GM21423 (cell line): ENCODE measurements at regions not wholly inside any gene's neighbourhood (a gene's known extent, or its start where the extent isn't known, plus 50 kb on each side); places are given as distances from the start of the nearest gene placed in this dataset.
"Not testable (repeated sequence)": the region's sequence is repeated elsewhere in the genome, so short reads cannot be mapped to it uniquely, and the experiment has no call there.

Experiments
- ATAC-seq: cut with Tn5 transposase; IDR thresholded peaks from one replicate; pipeline ENCODE4 v1.9.1; 2021; ENCODE audit warnings: mild to moderate bottlenecking, moderate library complexity; ENCODE audit not compliant: unreplicated experiment

GRCh38 chr12:74676955-74677354 is 139.3 kb downstream of the ATXN7L3B start:
- not testable (repeated sequence) for ATAC-seq

DNA sequence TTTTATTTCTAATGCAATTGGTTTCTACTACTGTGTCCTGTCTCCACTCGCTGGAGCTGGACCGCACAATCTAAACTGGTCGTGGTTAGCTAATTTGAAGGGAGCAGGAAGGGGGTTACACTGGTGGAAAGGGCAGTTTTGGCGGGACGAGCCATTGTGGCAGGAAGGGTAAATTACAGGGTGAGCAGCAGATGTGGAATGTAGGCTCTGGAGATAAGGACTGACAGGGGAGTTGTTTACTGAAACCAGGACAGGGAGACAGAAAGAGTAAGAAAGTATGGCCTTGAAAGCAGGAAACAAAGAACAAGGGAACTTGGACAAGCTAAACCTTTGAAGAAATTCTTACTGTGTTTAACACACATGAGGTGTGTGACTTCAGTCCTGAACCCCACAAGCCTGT is 147.8 kb downstream of the ATXN7L3B start:
- ATAC-seq: no peak

- no peak for ATAC-seq
These were observed 151.5 kb downstream of the ATXN7L3B start for GRCh38 chr12:74689071-74689655.

- ATAC-seq: no peak
These were observed 152.3 kb downstream of the ATXN7L3B start for GRCh38 chr12:74689929-74690328.

DNA sequence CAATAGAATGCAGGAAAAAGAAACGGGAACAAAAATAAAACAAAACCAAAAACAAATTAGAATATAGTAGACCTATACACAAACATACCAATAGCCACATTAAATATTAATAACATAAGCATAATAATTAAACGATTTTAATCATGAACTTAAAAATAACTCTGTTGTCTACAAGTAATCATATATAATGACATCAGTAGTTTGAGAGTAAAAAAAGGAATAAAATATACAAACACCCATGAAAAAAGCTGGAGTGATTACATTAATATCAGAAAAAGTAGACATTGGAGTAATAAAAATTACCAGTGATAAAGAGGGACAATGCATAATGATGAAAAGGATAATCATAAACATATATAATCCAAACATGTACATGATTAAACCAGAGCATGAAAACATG is 181.8 kb downstream of the ATXN7L3B start:
- ATAC-seq: no peak

DNA sequence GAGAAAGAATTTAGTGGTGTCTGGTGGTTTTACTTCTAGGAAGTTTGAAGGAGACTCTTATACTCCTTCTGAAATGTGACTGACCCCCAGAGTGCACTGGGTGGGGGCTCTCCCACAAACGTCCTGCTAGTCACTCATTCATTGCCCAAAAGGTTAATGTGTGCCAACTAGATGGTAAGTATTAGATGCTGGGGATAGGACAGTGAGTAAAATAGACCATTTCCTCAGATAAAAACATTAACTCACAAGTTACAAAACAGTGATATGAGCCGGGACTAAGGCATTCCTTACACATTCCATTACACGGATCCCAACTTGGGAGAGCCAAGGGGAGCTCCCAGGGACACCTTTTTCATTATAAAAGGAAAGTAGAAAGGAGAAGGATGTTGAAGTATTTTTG is 185.1 kb downstream of the ATXN7L3B start:
- ATAC-seq: peak; percentile 80

GRCh38 chr12:74725154-74725553 is 187.5 kb downstream of the ATXN7L3B start:
- ATAC-seq: no peak

GRCh38 chr12:74728006-74728405 is 190.4 kb downstream of the ATXN7L3B start:
- no peak for ATAC-seq

DNA sequence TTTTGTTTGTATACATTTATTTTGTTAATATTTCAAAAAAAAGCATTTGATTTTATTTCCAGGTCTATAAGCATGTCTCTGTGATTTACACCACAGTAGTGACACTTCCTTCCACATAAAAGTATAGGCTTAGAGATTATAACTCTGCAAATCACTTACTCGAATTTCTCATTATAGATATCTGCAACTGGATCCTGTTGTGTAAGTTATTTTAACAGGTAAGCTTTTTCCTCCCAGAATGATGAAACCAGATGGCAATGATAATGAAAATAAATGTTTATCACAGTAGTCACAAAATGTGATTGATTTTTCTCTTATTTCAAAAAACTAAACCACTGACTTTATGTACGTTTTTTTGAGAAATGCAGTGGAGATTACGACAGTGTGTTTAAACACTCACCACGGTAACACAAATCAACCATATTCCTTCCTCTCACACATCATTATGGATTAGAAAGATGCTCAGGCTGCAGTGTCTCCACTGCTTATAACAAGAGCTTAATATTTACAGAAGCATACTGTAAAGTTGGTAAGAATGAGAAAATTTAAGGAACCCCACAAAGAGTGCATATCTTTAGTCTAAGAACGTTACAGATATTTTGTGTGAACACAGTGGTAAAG is 194.6 kb downstream of the ATXN7L3B start:
- no peak for ATAC-seq

- ATAC-seq: peak; percentile 63
These were observed 195.2 kb downstream of the ATXN7L3B start for GRCh38 chr12:74732826-74733225.

DNA sequence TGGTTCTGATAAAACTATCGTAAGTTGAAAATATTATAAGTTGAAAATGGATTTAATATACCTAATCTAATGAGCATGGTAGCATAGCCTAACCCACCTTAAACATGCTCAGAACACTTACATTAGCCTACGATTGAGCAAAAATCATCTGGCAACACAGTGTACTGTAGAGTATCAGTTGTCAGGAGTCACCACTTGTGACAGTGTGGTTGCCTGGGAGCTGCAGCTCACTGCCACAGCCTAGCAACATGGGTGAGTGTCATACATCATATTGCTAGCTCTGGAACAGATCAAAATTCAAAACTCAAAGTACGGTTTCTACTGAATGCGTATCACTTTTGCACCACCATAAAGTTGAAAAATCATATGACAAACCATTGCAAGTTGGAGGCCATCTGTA is 203.5 kb downstream of the ATXN7L3B start:
- ATAC-seq: no peak

DNA sequence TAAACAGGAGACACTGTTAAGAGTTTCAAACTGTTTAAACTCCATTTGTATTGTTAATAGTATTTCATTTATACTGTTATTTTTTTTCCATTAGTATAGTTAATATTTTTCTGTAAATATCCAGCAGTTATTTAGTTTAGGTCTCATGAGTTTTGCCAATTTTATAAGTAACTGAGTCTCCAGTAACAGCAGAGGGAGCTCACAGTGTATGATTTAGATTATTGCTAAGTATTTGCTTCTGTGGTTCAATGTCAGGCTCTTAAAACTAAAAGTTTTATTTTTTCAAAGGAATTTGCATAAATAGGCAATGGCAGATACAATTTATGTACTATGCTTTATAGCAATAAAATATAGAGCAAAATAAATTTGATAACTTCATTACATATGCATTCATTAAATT is 209.7 kb downstream of the ATXN7L3B start:
- no peak for ATAC-seq

GRCh38 chr12:74751441-74751840 is 213.8 kb downstream of the ATXN7L3B start:
- ATAC-seq: no peak

GRCh38 chr12:74752215-74752614 is 214.6 kb downstream of the ATXN7L3B start:
- ATAC-seq: no peak

- ATAC-seq: no peak
These were observed 232.9 kb downstream of the ATXN7L3B start for GRCh38 chr12:74770552-74770951.

DNA sequence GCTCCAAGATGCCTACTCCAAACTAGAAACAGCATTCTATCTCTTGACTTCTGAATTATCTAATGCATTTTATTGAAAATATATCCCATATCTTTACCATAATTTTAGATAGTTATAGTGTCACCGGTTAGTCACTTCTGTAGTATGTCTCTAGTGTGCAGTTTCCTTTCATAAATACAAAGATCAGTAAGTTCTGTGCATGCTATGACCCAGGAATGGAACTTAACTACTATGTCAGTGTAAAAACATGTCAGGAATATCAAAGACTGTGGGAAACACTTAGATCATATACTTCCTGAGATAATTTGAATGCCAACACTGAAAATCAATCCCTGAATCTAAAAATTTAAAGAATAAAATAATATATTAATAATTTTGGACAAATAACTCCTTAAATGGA is 237.6 kb downstream of the ATXN7L3B start:
- ATAC-seq: no peak

DNA sequence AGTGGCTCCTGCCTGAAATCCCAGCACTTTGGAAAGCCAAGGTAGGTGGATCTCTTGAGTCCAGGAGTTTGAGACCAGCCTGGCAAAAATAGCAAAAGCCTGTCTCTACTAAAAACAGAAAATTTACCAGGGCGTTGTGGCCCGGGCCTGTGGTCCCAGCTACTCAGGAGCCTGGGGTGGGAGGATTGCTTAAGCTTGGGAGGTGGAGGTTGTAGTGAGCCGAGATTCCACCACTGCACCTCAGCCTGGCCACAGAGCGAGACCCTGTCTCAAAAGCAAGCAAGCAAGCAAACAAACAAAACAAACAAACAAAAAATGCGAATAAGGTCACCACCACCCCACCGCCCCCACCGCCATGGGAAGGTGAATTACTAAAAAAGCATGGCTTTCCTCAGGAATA is 238.7 kb downstream of the ATXN7L3B start:
- no peak for ATAC-seq

DNA sequence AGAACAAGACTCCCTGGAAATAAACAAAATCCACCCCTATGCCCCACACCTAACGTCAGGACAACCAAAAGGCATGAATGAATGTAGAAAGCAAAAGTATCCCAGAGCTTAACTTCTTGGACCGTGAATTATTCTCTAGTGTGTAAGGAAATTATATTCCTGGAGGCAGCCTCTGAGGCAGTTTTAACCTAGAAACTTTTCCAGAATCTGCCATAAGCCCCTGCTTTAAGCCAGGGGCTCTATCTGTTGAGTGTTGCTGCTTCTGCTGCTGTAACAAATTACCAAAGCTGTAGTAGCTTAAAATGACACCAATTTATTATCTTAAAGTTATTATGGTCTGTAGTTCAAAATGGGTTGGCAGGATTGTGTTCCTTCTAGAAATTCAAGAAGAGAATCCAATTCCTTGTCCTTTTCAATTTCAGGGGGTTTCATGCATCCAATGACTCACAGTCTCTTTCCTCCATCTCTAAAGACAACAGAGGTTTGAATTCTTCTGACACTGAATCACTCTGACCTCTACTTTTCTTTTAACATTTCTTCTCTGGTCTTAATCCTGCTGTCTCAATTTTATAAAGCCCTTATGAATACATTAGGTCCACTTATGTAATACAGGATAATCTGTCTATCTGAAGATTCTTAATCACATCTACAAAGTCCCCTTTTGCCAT is 242.7 kb downstream of the ATXN7L3B start:
- no peak for ATAC-seq

DNA sequence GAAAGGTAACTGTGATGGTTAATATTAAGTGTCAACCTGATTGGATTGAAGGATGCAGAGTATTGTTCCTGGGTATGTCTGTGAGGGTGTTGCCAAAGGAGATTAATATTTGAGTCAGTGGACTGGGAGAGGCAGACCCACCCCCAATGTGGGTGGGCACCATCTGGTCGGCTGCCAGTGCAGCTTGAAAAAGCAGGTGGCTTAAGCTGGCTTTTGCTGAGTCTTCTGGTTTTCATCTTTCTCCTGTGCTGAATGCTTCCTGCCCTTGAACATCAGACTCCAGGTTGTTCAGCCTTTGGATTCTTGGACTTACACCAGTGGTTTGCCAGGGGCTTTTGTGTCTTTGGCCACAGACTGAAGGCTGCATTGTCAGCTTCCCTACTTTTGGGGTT is 243.2 kb downstream of the ATXN7L3B start:
- ATAC-seq: not testable (repeated sequence)

DNA sequence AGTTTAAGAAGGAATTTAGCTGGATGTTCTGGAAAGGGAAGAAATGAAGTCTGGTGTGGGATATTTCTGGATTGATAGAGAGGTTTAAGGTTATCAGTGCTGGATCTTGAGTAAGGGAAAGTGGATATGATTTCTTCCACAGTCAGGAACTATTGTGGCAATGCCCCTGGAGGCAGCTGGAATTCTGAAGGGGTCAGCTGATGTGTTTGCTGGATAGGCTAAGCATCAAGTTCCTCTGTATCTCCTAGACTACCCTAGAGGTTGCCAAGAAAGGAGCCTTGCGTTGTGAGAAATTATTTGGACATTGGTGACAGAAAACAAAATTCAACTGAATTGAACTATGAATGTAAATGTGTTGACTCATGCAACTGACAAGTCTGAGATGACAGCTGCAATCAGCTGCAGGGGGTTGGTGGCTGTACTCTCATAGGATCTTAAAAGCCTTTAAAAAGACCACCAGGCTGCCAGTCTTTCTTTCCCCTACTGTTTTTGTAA is 244.4 kb downstream of the ATXN7L3B start:
- ATAC-seq: no peak

GRCh38 chr12:74790931-74791330 is 253.3 kb downstream of the ATXN7L3B start:
- no peak for ATAC-seq

DNA sequence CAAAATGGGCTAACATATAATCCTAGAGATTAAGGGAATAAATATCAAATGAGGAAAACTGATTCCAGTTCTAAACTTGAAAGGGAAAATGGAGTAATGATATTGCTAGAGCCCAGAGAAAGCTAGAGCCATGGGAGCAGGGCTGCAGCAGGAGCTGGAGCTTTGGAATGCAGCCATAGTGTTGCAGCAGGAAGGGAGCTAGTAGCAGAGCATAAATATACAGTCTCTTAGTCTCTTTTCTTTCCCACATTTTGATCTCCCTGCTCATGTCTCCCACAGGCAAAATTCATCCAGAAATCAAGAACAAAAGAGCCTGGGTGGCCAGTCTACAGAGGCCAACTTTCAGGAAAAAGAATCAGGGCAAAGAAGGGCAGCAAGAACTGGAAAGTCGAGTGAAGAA is 253.7 kb downstream of the ATXN7L3B start:
- ATAC-seq: no peak
